ENCODE measurements at regions not wholly inside any gene's neighbourhood (a gene's known extent, or its start where the extent isn't known, plus 50 kb on each side); places are given as distances from the start of the nearest gene placed in this dataset.
"Not testable (repeated sequence)": the region's sequence is repeated elsewhere in the genome, so short reads cannot be mapped to it uniquely, and the experiment has no call there.

DNA sequence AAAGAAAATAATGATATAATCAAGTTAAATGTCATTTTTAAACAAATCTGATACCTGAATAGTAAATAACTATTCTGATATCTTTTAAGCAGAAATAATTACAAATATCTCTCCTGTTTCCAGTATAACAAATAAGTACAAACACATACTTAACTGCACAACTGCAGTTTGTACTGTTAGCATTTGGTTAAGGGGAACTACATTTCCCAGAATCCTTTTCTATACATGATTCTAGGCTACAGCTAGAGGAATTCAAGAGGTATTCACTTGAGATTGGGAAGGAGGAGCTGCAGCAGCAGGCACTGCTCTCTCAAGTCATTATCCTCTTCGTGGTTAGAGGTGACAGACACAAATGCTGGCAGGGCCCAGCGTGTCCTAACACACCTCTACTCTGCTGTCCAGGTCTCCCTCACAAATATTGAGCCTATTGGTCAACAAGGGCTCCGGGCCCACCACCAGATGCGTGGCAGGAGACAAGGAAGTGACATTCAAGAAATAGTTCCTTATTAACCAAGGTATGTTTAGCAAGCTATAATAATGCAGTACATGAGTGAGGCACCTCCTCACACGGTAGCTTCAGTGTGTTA lies 255.1 kb upstream of the MKLN1 start:
- H3K9me3 ChIP-seq (ENCODE audit: control insufficient read depth in 2 of 2, low read length in 2 of 2): no peaks in the 10 kb centered on the region
- H3K4me1 ChIP-seq (ENCODE audit: control insufficient read depth, insufficient read depth, low read length): peaks cover 14% of the 10 kb centered on the region
- H3K9ac ChIP-seq (ENCODE audit: low read length in 2 of 2): peak overlapping the region in 1 of 2 donors; percentile 13
- H3K27me3 ChIP-seq (ENCODE audit: control insufficient read depth in 1 of 2, insufficient read depth in 2 of 2, low read length in 2 of 2): no peaks in the 10 kb centered on the region
- peak overlapping the region; percentile 9 to 31 for H3K4me3 ChIP-seq (ENCODE audit: low read length in 2 of 2)
- no peak overlapping the region for H3K27ac ChIP-seq (ENCODE audit: low read length)
- H3K36me3 ChIP-seq (ENCODE audit: control insufficient read depth in 2 of 2, insufficient read depth in 2 of 2, low read length in 2 of 2): peaks cover 3 to 4% of the 10 kb centered on the region in 2 donors

DNA sequence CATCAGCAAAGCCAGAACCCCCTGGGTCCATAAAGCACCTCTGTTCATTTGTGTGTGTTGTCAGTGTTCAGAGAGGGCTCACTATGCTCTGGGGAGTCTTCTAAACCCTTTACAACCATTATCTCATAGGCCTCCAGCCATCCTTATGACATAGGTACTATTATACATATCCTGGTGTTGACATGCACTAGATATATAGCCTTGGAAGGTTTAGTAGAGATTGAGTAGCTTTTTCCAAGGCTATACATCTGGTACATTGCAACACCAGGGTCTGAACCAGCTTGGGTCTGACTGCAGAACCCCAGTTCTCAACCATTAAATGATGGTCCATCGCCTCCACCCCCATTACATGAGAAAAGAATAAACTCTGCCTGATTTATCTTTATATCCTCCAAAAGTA lies 253.6 kb upstream of the MKLN1 start:
- Histone ChIP-seq H3K4me1 (ENCODE audit: control insufficient read depth, insufficient read depth, low read length) (peaks cover 13% of the 10 kb centered on the region), H3K27ac (ENCODE audit: low read length) (no peak overlapping the region), H3K9me3 (ENCODE audit: control insufficient read depth in 2 of 2, low read length in 2 of 2) (no peaks in the 10 kb centered on the region), H3K4me3 (ENCODE audit: low read length in 2 of 2) (no peak overlapping the region), H3K36me3 (ENCODE audit: control insufficient read depth in 2 of 2, insufficient read depth in 2 of 2, low read length in 2 of 2) (peaks cover 3 to 4% of the 10 kb centered on the region in 2 donors), H3K27me3 (ENCODE audit: control insufficient read depth in 1 of 2, insufficient read depth in 2 of 2, low read length in 2 of 2) (no peaks in the 10 kb centered on the region), H3K9ac (ENCODE audit: low read length in 2 of 2) (no peak overlapping the region)

DNA sequence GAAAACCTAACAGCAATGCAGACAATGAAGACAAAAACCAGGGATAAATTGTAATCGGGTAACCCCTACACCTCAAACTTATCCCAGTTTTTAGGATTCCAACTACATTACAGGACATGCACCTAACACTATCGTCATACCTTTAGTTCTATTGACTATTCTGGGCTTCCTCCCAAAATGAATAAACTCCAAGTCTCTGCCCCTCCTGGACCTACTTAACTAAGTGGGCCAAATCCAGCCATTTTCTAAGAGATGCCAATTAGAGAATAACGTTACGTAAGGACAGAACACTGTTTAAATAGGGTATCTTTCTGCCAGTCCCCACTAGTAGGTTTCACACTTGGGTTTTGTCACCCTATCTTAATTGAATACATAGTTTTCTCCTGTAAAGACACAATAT lies 253.1 kb upstream of the MKLN1 start:
- Histone ChIP-seq H3K9me3 (ENCODE audit: control insufficient read depth in 2 of 2, low read length in 2 of 2) (no peaks in the 10 kb centered on the region), H3K36me3 (ENCODE audit: control insufficient read depth in 2 of 2, insufficient read depth in 2 of 2, low read length in 2 of 2) (peaks cover 3 to 5% of the 10 kb centered on the region in 2 donors), H3K4me3 (ENCODE audit: low read length in 2 of 2) (no peak overlapping the region), H3K27ac (ENCODE audit: low read length) (no peak overlapping the region), H3K9ac (ENCODE audit: low read length in 2 of 2) (no peak overlapping the region), H3K4me1 (ENCODE audit: control insufficient read depth, insufficient read depth, low read length) (peaks cover 8% of the 10 kb centered on the region), H3K27me3 (ENCODE audit: control insufficient read depth in 1 of 2, insufficient read depth in 2 of 2, low read length in 2 of 2) (no peaks in the 10 kb centered on the region)

DNA sequence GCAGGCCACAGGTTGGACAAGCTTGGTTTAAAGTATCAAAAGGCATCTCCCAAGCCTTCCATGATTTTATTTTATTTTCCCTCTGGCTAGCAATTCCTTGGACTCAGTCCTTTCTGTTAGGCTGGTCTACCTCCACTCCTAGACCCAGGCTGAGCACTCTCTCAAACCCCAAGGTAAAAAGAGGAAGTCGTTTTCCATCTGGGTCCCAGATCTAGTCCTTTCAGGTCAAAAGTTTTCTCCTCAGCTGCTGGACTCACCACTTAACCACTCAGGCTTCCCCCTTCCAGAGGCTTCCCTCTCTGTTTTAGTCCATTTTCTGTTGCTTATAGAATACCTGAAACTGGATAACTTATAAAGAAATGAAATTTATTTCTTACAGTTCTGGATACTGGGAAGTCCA lies 252.3 kb upstream of the MKLN1 start:
- no peak overlapping the region for H3K4me3 ChIP-seq (ENCODE audit: low read length in 2 of 2)
- H3K27me3 ChIP-seq (ENCODE audit: control insufficient read depth in 1 of 2, insufficient read depth in 2 of 2, low read length in 2 of 2): no peaks in the 10 kb centered on the region
- H3K27ac ChIP-seq (ENCODE audit: low read length): no peak overlapping the region
- no peak overlapping the region for H3K9ac ChIP-seq (ENCODE audit: low read length in 2 of 2)
- H3K4me1 ChIP-seq (ENCODE audit: control insufficient read depth, insufficient read depth, low read length): peaks cover 11% of the 10 kb centered on the region
- H3K36me3 ChIP-seq (ENCODE audit: control insufficient read depth in 2 of 2, insufficient read depth in 2 of 2, low read length in 2 of 2): peaks cover 3 to 9% of the 10 kb centered on the region in 2 donors
- H3K9me3 ChIP-seq (ENCODE audit: control insufficient read depth in 2 of 2, low read length in 2 of 2): no peaks in the 10 kb centered on the region

DNA sequence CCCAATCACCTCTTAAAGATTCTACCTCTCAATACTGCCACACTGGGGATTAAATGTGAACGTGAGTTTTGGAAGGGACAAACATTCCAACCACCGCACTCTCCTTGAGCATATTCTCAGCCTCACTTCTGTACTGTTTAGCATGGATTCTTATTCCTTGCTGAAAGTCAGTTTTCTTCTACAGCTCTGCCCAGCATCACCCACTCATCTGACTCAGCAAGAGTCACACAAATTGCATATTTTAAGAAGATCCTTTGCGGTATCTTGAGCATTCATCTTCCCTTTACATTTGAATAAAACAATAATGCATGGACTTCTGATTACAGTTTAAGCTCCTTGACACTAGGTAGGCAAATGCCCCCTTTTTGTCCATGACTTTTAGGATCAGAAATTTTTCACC lies 251.6 kb upstream of the MKLN1 start:
- no peaks in the 10 kb centered on the region for H3K27me3 ChIP-seq (ENCODE audit: control insufficient read depth in 1 of 2, insufficient read depth in 2 of 2, low read length in 2 of 2)
- no peak overlapping the region for H3K9ac ChIP-seq (ENCODE audit: low read length in 2 of 2)
- H3K27ac ChIP-seq (ENCODE audit: low read length): no peak overlapping the region
- no peaks in the 10 kb centered on the region for H3K9me3 ChIP-seq (ENCODE audit: control insufficient read depth in 2 of 2, low read length in 2 of 2)
- peaks cover 11% of the 10 kb centered on the region for H3K4me1 ChIP-seq (ENCODE audit: control insufficient read depth, insufficient read depth, low read length)
- H3K4me3 ChIP-seq (ENCODE audit: low read length in 2 of 2): no peak overlapping the region
- peaks cover 5 to 9% of the 10 kb centered on the region in 2 donors for H3K36me3 ChIP-seq (ENCODE audit: control insufficient read depth in 2 of 2, insufficient read depth in 2 of 2, low read length in 2 of 2)

DNA sequence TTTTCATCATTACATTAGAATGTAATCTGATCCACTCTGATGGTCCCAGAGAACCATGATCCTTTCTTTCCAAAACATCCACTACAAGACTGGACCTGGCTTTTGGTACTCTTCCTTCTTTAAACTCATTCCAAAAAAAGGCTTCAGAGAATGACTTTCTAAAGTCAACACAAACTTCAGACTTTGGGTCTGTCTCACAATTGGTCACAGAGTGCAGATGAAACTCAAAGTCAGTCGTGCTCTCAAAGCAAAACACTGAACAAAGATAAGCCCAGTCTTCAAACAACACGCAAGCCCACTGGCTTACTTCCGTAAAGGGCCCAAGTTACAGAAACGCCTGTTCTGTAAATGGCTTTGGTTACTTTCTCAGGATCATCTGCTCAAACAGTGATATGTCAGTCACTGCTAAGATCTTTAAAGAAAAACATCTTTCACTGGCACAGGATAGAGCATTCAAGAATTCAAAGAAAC lies 250.9 kb upstream of the MKLN1 start:
- Histone ChIP-seq H3K27ac (ENCODE audit: low read length) (no peak overlapping the region), H3K9ac (ENCODE audit: low read length in 2 of 2) (no peak overlapping the region), H3K27me3 (ENCODE audit: control insufficient read depth in 1 of 2, insufficient read depth in 2 of 2, low read length in 2 of 2) (no peaks in the 10 kb centered on the region), H3K4me3 (ENCODE audit: low read length in 2 of 2) (peak overlapping the region in 1 of 2 donors; percentile 28), H3K4me1 (ENCODE audit: control insufficient read depth, insufficient read depth, low read length) (peaks cover 11% of the 10 kb centered on the region), H3K36me3 (ENCODE audit: control insufficient read depth in 2 of 2, insufficient read depth in 2 of 2, low read length in 2 of 2) (peaks cover 5 to 9% of the 10 kb centered on the region in 2 donors), H3K9me3 (ENCODE audit: control insufficient read depth in 2 of 2, low read length in 2 of 2) (no peaks in the 10 kb centered on the region)

DNA sequence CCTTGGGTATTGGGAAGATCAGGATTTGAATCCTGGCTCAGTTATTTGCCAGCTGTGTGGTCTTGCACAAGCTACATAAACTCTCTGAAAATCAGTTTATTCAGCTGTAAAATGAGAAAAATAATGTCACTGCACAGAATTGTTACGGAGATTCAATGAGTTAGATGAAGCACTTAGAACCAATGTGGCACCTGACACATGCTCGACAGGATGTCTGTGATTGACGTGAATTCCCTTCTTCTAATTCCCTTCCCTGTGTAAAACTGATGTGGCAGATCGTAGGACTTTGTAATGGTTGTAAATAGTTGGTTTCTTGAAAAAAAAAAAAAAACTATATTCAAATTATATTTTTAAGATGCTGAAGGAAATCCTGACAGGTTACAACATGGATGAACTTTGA lies 249.9 kb upstream of the MKLN1 start:
- H3K27me3 ChIP-seq (ENCODE audit: control insufficient read depth in 1 of 2, insufficient read depth in 2 of 2, low read length in 2 of 2): no peaks in the 10 kb centered on the region
- H3K4me1 ChIP-seq (ENCODE audit: control insufficient read depth, insufficient read depth, low read length): peaks cover 8% of the 10 kb centered on the region

DNA sequence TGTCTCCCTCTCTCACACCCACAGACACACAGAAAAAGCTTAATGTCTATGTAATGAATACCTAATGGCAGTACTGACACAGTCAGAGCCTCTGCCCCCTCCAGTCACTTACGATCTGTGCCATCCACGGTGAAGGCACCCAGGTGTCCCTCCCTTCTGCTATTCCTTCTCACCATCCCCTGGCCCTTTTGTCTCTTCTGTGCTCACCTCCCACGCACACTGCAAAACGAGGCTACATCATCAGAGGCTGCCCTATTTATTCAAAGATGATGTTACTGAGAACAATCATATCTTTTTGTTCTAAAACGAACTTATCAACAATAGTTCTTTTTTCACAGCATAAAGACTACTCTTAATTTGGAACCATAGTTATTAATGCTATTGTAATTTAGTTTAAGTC lies 246.9 kb upstream of the MKLN1 start:
- H3K4me1 ChIP-seq (ENCODE audit: control insufficient read depth, insufficient read depth, low read length): peaks cover 3% of the 10 kb centered on the region
- no peaks in the 10 kb centered on the region for H3K9me3 ChIP-seq (ENCODE audit: control insufficient read depth in 2 of 2, low read length in 2 of 2)
- no peak overlapping the region for H3K4me3 ChIP-seq (ENCODE audit: low read length in 2 of 2)
- H3K36me3 ChIP-seq (ENCODE audit: control insufficient read depth in 2 of 2, insufficient read depth in 2 of 2, low read length in 2 of 2): peaks cover 2 to 6% of the 10 kb centered on the region in 2 donors
- no peak overlapping the region for H3K9ac ChIP-seq (ENCODE audit: low read length in 2 of 2)
- no peak overlapping the region for H3K27ac ChIP-seq (ENCODE audit: low read length)
- H3K27me3 ChIP-seq (ENCODE audit: control insufficient read depth in 1 of 2, insufficient read depth in 2 of 2, low read length in 2 of 2): no peaks in the 10 kb centered on the region

More for the DNA sequence above, 249.9 kb upstream of the MKLN1 start:
- H3K9me3 ChIP-seq (ENCODE audit: control insufficient read depth in 2 of 2, low read length in 2 of 2): no peaks in the 10 kb centered on the region
- peaks cover 5 to 9% of the 10 kb centered on the region in 2 donors for H3K36me3 ChIP-seq (ENCODE audit: control insufficient read depth in 2 of 2, insufficient read depth in 2 of 2, low read length in 2 of 2)
- H3K9ac ChIP-seq (ENCODE audit: low read length in 2 of 2): no peak overlapping the region
- no peak overlapping the region for H3K4me3 ChIP-seq (ENCODE audit: low read length in 2 of 2)
- no peak overlapping the region for H3K27ac ChIP-seq (ENCODE audit: low read length)

DNA sequence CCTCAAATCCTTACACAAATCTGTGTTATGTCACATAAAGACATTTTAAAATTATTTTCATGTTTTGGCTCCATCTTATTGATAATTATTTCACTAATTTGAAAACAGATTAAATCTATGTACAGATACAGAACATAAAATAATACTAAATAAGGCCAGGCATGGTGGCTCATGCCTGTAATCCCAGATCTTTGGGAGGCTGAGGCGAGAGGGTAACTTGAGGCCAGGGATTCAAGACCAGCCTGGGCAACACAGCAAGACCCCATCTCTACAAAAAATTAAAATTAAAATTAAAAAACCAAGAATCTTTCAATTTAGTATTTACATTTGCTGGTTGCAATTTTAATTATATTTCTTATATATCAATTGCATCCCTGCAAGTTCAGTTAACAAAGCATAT lies 246.4 kb upstream of the MKLN1 start:
- Histone ChIP-seq H3K4me3 (ENCODE audit: low read length in 2 of 2) (no peak overlapping the region), H3K9ac (ENCODE audit: low read length in 2 of 2) (no peak overlapping the region), H3K9me3 (ENCODE audit: control insufficient read depth in 2 of 2, low read length in 2 of 2) (no peaks in the 10 kb centered on the region), H3K4me1 (ENCODE audit: control insufficient read depth, insufficient read depth, low read length) (peaks cover 3% of the 10 kb centered on the region), H3K27ac (ENCODE audit: low read length) (no peak overlapping the region), H3K27me3 (ENCODE audit: control insufficient read depth in 1 of 2, insufficient read depth in 2 of 2, low read length in 2 of 2) (no peaks in the 10 kb centered on the region), H3K36me3 (ENCODE audit: control insufficient read depth in 2 of 2, insufficient read depth in 2 of 2, low read length in 2 of 2) (peaks cover 2 to 6% of the 10 kb centered on the region in 2 donors)

DNA sequence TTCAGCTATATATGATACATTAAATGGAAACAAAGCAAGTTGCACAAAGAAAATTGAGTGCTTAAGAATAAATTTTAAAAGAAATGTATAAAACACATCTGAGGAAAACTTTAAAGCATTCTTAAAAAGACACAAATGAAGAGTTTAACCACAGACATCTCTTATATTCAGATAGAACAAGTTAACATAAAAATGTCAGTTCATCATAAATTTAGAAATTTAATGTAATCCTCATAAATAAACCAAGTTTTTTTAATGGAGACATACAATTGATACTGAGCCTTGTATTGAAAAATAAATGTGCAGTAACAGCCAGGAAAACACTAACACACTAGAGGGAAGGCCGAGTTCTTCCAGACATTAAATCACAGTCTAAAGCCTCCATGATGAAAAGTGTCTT lies 243.9 kb upstream of the MKLN1 start:
- no peak overlapping the region for H3K27ac ChIP-seq (ENCODE audit: low read length)
- no peak overlapping the region for H3K9ac ChIP-seq (ENCODE audit: low read length in 2 of 2)
- H3K4me1 ChIP-seq (ENCODE audit: control insufficient read depth, insufficient read depth, low read length): peaks cover 3% of the 10 kb centered on the region
- no peaks in the 10 kb centered on the region for H3K9me3 ChIP-seq (ENCODE audit: control insufficient read depth in 2 of 2, low read length in 2 of 2)
- H3K27me3 ChIP-seq (ENCODE audit: control insufficient read depth in 1 of 2, insufficient read depth in 2 of 2, low read length in 2 of 2): no peaks in the 10 kb centered on the region
- H3K36me3 ChIP-seq (ENCODE audit: control insufficient read depth in 2 of 2, insufficient read depth in 2 of 2, low read length in 2 of 2): peaks cover 2 to 6% of the 10 kb centered on the region in 2 donors
- no peak overlapping the region for H3K4me3 ChIP-seq (ENCODE audit: low read length in 2 of 2)

DNA sequence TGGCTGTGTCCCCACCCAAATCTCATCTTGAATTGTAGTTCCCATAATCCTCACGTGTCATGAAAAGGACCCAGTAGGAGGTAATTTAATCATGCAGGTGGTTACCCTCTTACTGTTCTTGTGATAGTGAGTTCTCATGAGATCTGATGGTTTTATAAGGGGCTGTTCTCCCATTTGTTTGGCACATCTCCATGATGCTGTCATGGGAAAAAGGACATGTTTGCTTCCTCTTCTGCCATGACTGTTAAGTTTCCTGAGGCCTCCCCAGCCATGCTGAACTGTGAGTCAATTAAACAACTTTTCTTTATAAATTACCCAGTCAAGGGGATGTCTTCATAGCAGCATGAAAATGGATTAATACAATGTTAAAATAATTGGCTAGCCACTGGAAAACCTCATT lies 243.3 kb upstream of the MKLN1 start:
- H3K4me3 ChIP-seq (ENCODE audit: low read length in 2 of 2); H3K36me3 ChIP-seq (ENCODE audit: control insufficient read depth in 2 of 2, insufficient read depth in 2 of 2, low read length in 2 of 2); H3K9me3 ChIP-seq (ENCODE audit: control insufficient read depth in 2 of 2, low read length in 2 of 2); H3K9ac ChIP-seq (ENCODE audit: low read length in 2 of 2); H3K4me1 ChIP-seq (ENCODE audit: control insufficient read depth, insufficient read depth, low read length); H3K27ac ChIP-seq (ENCODE audit: low read length); H3K27me3 ChIP-seq (ENCODE audit: control insufficient read depth in 1 of 2, insufficient read depth in 2 of 2, low read length in 2 of 2): not testable (repeated sequence)

Data from stomach smooth muscle (tissue), 2 donors.